ENCODE measurements at regions not wholly inside any gene's neighbourhood (a gene's known extent, or its start where the extent isn't known, plus 50 kb on each side); places are given as distances from the start of the nearest gene placed in this dataset.

DNA sequence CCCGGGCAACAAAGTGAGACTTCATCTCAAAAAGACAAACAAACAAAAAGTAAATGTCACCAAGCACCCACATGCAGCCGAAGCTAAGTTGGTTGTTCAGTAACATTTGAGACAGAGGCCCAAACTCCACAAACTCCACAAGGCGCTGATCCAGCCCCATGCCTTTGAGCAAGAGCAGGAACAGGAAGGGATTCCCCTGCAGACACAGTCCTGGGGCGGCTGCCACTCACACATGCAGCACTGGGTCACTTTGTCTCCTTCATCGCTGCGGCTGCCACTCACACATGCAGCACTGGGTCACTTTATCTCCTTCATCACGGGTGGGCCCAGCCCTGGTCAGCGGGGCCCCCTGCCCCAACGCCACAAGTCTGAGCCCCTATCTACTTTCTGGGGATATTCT is 246.9 kb upstream of the RREB1 start:
- Histone ChIP-seq H3K27me3 (no peaks in the 10 kb centered on the region), H3K36me3 (no peaks in the 10 kb centered on the region), H3K9me3 (no peaks in the 10 kb centered on the region), H3K4me1 (peaks cover 24 to 32% (median 25%) of the 10 kb centered on the region in 3 donors), H3K4me3 (no peak overlapping the region), H3K27ac (no peak overlapping the region)
- DNase-seq = no peak
- 75 to 83% methylated on average over 8 to 9 of the region's 9 CpGs for WGBS, 2 donors
- TF ChIP-seq, protein P1, sequence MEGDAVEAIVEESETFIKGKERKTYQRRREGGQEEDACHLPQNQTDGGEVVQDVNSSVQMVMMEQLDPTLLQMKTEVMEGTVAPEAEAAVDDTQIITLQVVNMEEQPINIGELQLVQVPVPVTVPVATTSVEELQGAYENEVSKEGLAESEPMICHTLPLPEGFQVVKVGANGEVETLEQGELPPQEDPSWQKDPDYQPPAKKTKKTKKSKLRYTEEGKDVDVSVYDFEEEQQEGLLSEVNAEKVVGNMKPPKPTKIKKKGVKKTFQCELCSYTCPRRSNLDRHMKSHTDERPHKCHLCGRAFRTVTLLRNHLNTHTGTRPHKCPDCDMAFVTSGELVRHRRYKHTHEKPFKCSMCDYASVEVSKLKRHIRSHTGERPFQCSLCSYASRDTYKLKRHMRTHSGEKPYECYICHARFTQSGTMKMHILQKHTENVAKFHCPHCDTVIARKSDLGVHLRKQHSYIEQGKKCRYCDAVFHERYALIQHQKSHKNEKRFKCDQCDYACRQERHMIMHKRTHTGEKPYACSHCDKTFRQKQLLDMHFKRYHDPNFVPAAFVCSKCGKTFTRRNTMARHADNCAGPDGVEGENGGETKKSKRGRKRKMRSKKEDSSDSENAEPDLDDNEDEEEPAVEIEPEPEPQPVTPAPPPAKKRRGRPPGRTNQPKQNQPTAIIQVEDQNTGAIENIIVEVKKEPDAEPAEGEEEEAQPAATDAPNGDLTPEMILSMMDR (IDR thresholded peaks at IDR 0.05) = no peak
- intact Hi-C loops (cut with DNase I) = no loop called here

DNA sequence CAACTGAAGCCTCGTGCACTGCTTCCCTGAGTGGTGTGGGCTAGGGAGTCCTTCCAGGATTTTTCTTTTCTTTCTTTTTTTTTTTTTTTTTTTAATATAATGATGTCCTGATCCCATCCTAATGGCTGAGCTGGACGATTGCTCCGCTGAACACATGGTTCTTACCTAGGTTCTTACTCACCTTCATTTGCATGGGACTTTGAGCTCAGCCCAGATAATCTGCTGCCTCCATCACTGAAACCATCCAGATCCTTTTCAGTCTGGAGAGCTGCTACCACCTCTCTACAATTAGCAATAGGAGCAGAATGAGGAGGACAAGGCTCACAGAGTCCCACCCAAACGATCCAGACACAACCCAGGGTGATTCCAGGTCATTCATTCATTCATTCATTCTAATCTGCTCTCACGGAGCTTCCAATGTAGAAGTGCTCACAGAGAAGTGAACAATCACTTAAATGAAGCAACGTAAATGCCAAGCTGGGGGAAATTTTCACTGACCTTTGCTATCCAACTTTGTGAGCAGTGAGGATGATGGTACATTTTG is 246.3 kb upstream of the RREB1 start:
- Histone ChIP-seq H3K27ac (no peak overlapping the region), H3K4me1 (peaks cover 19 to 26% (median 20%) of the 10 kb centered on the region in 3 donors)

DNA sequence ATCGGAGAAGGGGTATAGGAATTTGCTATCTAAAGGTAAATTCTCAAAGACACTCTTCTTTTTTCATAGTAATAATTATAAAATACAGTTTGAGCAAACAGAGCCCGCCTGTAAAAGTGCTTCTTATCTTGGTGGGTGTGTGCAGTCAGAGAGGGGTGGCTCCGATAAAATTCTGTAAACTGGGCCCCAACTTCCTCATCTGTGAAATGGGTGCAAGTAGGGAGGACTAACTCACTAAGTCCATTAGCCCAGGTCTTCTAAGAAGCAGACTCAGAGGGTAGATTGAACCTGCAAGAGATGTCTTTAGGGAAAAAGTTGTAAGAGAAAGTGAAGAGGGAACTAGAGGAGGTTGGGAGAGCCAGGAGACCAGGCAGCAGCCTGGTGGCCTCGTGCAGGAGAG is 245.8 kb upstream of the RREB1 start:
- TF ChIP-seq, protein P1 (IDR thresholded peaks at IDR 0.05) = no peak
- no peak for TF ChIP-seq POLR2A (IDR thresholded peaks at IDR 0.05)
- intact Hi-C loops (cut with DNase I) = no loop called here
- 84 to 90% methylated on average over 4 of the region's 4 CpGs for WGBS, 2 donors

More for the DNA sequence above, 246.3 kb upstream of the RREB1 start:
- Histone ChIP-seq H3K9me3 (no peaks in the 10 kb centered on the region), H3K4me3 (no peak overlapping the region), H3K36me3 (no peaks in the 10 kb centered on the region), H3K27me3 (no peaks in the 10 kb centered on the region)
- WGBS, 2 donors = 84% methylated on average over 6 of the region's 6 CpGs
- no peak for DNase-seq
- TF ChIP-seq POLR2A (IDR thresholded peaks at IDR 0.05) = no peak
- TF ChIP-seq, protein P1 (IDR thresholded peaks at IDR 0.05) = no peak
- intact Hi-C loops (cut with DNase I) = no loop called here

DNA sequence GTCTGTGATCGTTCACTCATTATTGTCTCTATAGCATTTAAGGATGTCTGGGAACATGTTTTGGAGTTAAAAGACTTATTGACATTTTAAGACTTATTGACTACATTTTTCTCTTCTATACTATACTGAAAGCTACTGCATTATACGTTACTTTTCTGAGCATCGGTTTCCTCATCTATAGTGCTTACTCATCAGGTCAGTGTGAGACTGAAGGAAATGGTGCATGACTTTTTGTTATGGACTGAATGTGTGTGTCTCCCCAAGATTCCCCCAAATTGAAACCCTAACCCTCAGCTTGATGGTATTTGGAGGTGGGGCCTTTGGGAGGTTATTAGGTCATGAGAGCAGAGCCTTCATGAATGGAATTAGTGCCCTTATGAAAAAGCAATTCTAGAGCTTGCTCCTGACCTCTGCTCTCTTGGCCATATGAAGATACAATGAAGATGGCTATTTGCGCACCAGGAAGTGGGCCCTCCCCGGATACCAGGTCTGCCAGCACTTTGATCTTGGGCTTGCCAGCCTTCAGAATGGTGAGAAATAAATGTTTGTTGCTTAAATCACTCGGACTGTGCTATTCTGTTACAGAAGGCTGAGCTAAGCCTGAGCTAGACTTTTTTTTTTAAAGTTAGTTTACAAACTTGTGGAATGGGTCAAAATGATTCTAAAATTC is 243.7 kb upstream of the RREB1 start:
- peaks cover 0 to 2% (median 0%) of the 10 kb centered on the region in 3 donors for H3K4me1 ChIP-seq
- H3K27ac ChIP-seq = no peak overlapping the region
- TF ChIP-seq, protein P1 (IDR thresholded peaks at IDR 0.05) = no peak
- TF ChIP-seq POLR2A (IDR thresholded peaks at IDR 0.05) = no peak
- WGBS, 2 donors = 75 to 80% methylated on average over 6 of the region's 6 CpGs
- DNase-seq = no peak
- no peaks in the 10 kb centered on the region for H3K36me3 ChIP-seq
- H3K9me3 ChIP-seq = no peaks in the 10 kb centered on the region
- no peaks in the 10 kb centered on the region for H3K27me3 ChIP-seq
- intact Hi-C loops (cut with DNase I) = no loop called here
- no peak overlapping the region for H3K4me3 ChIP-seq

More for the DNA sequence above, 245.8 kb upstream of the RREB1 start:
- Histone ChIP-seq H3K36me3 (no peaks in the 10 kb centered on the region), H3K27ac (no peak overlapping the region), H3K9me3 (no peaks in the 10 kb centered on the region), H3K4me1 (peaks cover 13 to 21% (median 14%) of the 10 kb centered on the region in 3 donors), H3K4me3 (no peak overlapping the region), H3K27me3 (no peaks in the 10 kb centered on the region)
- DNase-seq = no peak

DNA sequence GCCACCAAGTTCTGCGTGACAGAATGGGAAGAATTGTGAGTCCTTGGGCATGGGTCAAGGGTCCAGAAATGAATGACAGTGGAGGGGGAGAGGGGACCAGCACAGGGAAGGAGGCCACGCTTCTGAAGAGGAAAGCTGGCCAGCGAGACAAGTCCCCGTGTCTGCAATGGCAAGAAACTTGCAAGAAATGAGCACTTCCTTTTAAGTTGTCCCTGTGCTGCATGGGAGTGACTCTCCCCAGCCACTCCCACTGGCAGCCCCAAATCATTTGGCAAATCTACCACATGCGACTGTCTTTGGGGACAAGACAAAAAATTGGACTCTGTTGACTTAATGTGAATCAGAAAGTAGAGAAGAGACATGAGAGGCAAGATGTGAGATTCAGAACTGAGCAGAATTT is 242.2 kb upstream of the RREB1 start:
- no peak for DNase-seq
- WGBS, 2 donors = 84% methylated on average over 4 to 5 of the region's 5 CpGs
- intact Hi-C loops (cut with DNase I) = no loop called here
- Histone ChIP-seq H3K27me3 (no peaks in the 10 kb centered on the region), H3K4me3 (no peak overlapping the region), H3K9me3 (no peaks in the 10 kb centered on the region), H3K27ac (no peak overlapping the region), H3K4me1 (no peaks in the 10 kb centered on the region), H3K36me3 (no peaks in the 10 kb centered on the region)
- TF ChIP-seq, protein P1 (IDR thresholded peaks at IDR 0.05) = no peak
- no peak for TF ChIP-seq POLR2A (IDR thresholded peaks at IDR 0.05)

Measured in esophagus squamous epithelium (tissue), 5 donors.